ENCODE measurements at regions not wholly inside any gene's neighbourhood (a gene's known extent, or its start where the extent isn't known, plus 50 kb on each side); places are given as distances from the start of the nearest gene placed in this dataset.

- Histone ChIP-seq H2BK20ac (ENCODE audit: low read length) (no peak overlapping the region), H3K4me3 (ENCODE audit: extremely low read depth in 1 of 4, insufficient read depth in 2 of 4, low read depth in 3 of 4, low read length in 4 of 4) (no peak overlapping the region), H2AFZ (ENCODE audit: low read length) (no peak overlapping the region), H3K9me3 (ENCODE audit: insufficient read depth in 2 of 2, low read depth in 1 of 2, low read length in 1 of 2) (no peaks in the 10 kb centered on the region), H3K56ac (replicated peaks; ENCODE audit: insufficient read length, low read depth, low read length) (no peak overlapping the region), H4K20me1 (replicated peaks in 1 of 2; ENCODE audit: control insufficient read depth in 1 of 2, insufficient read depth in 2 of 2, low read length in 2 of 2) (no peaks in the 10 kb centered on the region), H3K27ac (ENCODE audit: low read depth, low read length) (no peak overlapping the region), H3K4me2 (ENCODE audit: insufficient read depth in 1 of 2, low read depth in 2 of 2, low read length in 2 of 2) (no peak overlapping the region), H4K5ac (ENCODE audit: insufficient read length, low read depth, low read length) (no peak overlapping the region), H2BK12ac (ENCODE audit: low read depth, low read length) (no peak overlapping the region), H2BK15ac (ENCODE audit: low read length) (no peak overlapping the region), H4K91ac (replicated peaks; ENCODE audit: insufficient read length, low read length) (no peak overlapping the region), H2AK5ac (ENCODE audit: low read depth, low read length) (no peak overlapping the region), H3K23me2 (ENCODE audit: low read depth, low read length) (no peaks in the 10 kb centered on the region), H3K79me1 (ENCODE audit: low read depth, low read length) (no peaks in the 10 kb centered on the region), H3K4me1 (replicated peaks in 1 of 4; ENCODE audit: control insufficient read depth in 3 of 4, insufficient read depth in 4 of 4, low read length in 3 of 4) (no peaks in the 10 kb centered on the region; a peak in 1 of 7 replicates), H2BK5ac (ENCODE audit: low read depth, low read length) (no peak overlapping the region), H3K18ac (ENCODE audit: extremely low read depth, low read length) (no peak overlapping the region), H3K9ac (replicated peaks in 1 of 4; ENCODE audit: extremely low read depth in 1 of 4, low read depth in 3 of 4, low read length in 3 of 4) (no peak overlapping the region), H3K79me2 (ENCODE audit: control insufficient read depth in 1 of 2, insufficient read depth in 2 of 2, low read length in 2 of 2) (no peaks in the 10 kb centered on the region), H2BK120ac (replicated peaks; ENCODE audit: low read depth, low read length) (no peak overlapping the region), H3K27me3 (replicated peaks in 1 of 4; ENCODE audit: control insufficient read depth in 3 of 4, extremely low read depth in 1 of 4, insufficient read depth in 3 of 4, low read length in 3 of 4) (no peaks in the 10 kb centered on the region), H4K8ac (ENCODE audit: extremely low read depth, insufficient read depth, low read length) (no peak overlapping the region), H3K4ac (replicated peaks; ENCODE audit: insufficient read length, low read depth, low read length) (no peak overlapping the region), H3K14ac (ENCODE audit: insufficient read length) (no peak overlapping the region), H3K36me3 (ENCODE audit: control insufficient read depth in 2 of 4, insufficient read depth in 4 of 4, low read length in 3 of 4) (no peaks in the 10 kb centered on the region), H3K23ac (ENCODE audit: insufficient read length) (no peak overlapping the region)
- TF ChIP-seq SIN3A (conservative IDR thresholded peaks at IDR 0.05 in 1 of 2, IDR thresholded peaks at IDR 0.05 in 1 of 2; ENCODE audit: low read depth in 1 of 2, low read length in 2 of 2) = no peak
- TF ChIP-seq TCF12 (IDR thresholded peaks at IDR 0.05; ENCODE audit: low read depth, low read length) = no peak
- no peak for TF ChIP-seq MAX (IDR thresholded peaks at IDR 0.05)
- no peak for TF ChIP-seq SIX5 (IDR thresholded peaks at IDR 0.05; ENCODE audit: low read depth, low read length)
- TF ChIP-seq GABPA (IDR thresholded peaks at IDR 0.05; ENCODE audit: borderline replicate concordance, insufficient read depth, low read length) = no peak
- TF ChIP-seq MAFK (IDR thresholded peaks at IDR 0.05; ENCODE audit: low read depth, low read length) = no peak
- no peak for TF ChIP-seq TBP (IDR thresholded peaks at IDR 0.05; ENCODE audit: low read depth, low read length)
- TF ChIP-seq SP1 (IDR thresholded peaks at IDR 0.05; ENCODE audit: low read depth, low read length) = no peak
- TF ChIP-seq USF2 (IDR thresholded peaks at IDR 0.05; ENCODE audit: low read length) = no peak
- TF ChIP-seq KDM1A (IDR thresholded peaks at IDR 0.05; ENCODE audit: borderline replicate concordance, low read length) = no peak
- TF ChIP-seq TAF1 (IDR thresholded peaks at IDR 0.05; ENCODE audit: low read depth, low read length) = no peak
- TF ChIP-seq SP4 (IDR thresholded peaks at IDR 0.05; ENCODE audit: low read length) = no peak
- no peak for TF ChIP-seq POLR2A (IDR thresholded peaks at IDR 0.05; ENCODE audit: control extremely low read depth in 1 of 2, low read depth in 2 of 2, low read length in 2 of 2)
- no peak for TF ChIP-seq CBX5 (IDR thresholded peaks at IDR 0.05; ENCODE audit: low read depth, low read length)
- POLR2A ChIA-PET (ENCODE audit: partially characterized antibody) = interaction anchor here (0.5 kb wide), 1 partner anchor 14 kb away, joined by 3 read pairs; no protein-coding TSS in a partner anchor
- 90% methylated on average over 7 of the region's 7 CpGs; no CpG with 5 or more reads in 1 of the 2 experiments for WGBS, 2 experiments (ENCODE audit: extremely low coverage in 1 of 2, insufficient coverage in 1 of 2, insufficient read length in 1 of 2, insufficient replicate concordance in 2 of 2, low coverage in 1 of 2, low lambda C conversion rate in 2 of 2, missing lambda C conversion rate in 1 of 2)
- no peak for FAIRE-seq
- DNase-seq (ENCODE audit: low read depth in 1 of 2, low spot score in 2 of 2) = no peak
- CTCF ChIA-PET (ENCODE audit: partially characterized antibody) = interaction anchor here (0.9 kb wide), 1 partner anchor 74 kb away, joined by 3 read pairs; no protein-coding TSS in a partner anchor
Measured at GRCh38 chr5:57009811-57010210, 57.9 kb upstream of the MIER3 start.
